ENCODE measurements at regions not wholly inside any gene's neighbourhood (a gene's known extent, or its start where the extent isn't known, plus 50 kb on each side); places are given as distances from the start of the nearest gene placed in this dataset.

DNA sequence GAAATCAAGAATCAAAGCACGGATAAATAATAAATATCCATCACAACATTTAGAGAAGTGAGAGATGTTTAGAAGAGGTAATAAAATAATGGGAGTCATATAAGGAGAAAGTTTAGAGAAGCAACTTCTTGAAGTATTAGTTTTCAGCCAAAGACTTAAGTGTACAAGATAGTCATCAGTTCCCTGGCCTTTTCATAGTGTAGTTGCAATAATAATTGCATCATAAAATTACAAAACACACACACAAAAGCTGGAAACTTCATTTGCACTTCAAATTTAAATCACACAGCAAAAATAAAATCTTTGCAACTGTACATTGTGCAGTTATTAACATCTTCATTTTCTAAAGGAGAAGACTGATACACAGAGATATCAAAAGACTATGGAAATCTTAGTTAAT lies 319.1 kb upstream of the RGMB start:
- intact Hi-C loops (cut with micrococcal nuclease; ENCODE audit: unreplicated experiment): no loop called here
- TF ChIP-seq, protein P1, sequence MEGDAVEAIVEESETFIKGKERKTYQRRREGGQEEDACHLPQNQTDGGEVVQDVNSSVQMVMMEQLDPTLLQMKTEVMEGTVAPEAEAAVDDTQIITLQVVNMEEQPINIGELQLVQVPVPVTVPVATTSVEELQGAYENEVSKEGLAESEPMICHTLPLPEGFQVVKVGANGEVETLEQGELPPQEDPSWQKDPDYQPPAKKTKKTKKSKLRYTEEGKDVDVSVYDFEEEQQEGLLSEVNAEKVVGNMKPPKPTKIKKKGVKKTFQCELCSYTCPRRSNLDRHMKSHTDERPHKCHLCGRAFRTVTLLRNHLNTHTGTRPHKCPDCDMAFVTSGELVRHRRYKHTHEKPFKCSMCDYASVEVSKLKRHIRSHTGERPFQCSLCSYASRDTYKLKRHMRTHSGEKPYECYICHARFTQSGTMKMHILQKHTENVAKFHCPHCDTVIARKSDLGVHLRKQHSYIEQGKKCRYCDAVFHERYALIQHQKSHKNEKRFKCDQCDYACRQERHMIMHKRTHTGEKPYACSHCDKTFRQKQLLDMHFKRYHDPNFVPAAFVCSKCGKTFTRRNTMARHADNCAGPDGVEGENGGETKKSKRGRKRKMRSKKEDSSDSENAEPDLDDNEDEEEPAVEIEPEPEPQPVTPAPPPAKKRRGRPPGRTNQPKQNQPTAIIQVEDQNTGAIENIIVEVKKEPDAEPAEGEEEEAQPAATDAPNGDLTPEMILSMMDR (IDR thresholded peaks at IDR 0.05; ENCODE audit: insufficient read depth in 1 of 2, low read depth in 1 of 2, low read length in 1 of 2, severe bottlenecking in 1 of 2, unreplicated experiment in 1 of 2): no peak

DNA sequence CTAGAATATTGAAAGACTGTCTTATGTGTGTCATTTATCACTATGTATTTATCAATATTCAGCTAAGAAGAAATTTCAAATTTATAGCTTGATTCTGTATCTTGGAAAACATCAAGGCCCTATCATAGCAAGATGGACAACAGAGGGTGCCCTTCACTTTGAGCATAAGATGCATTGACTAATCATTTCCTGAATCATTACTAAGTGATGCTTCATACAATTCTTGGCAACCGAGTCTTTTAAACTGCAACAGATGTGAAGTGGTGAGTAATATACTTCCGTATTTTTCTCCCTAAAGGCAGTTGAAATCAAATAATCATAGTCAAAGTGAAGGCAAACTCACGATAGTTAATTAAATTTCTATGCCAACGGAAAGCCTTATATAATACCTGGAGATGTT lies 318.6 kb upstream of the RGMB start:
- no peaks in the 10 kb centered on the region for H3K9me3 Mint-ChIP-seq (ENCODE audit: unreplicated experiment)
- intact Hi-C loops (cut with micrococcal nuclease; ENCODE audit: unreplicated experiment): no loop called here
- no peak overlapping the region for H3K27ac Mint-ChIP-seq (ENCODE audit: unreplicated experiment)
- Histone ChIP-seq H3K4me1 (no peaks in the 10 kb centered on the region), H3K4me3 (ENCODE audit: low read depth, low read length) (no peak overlapping the region), H3K9me3 (no peaks in the 10 kb centered on the region), H3K27me3 (replicated peaks; ENCODE audit: control insufficient read depth, insufficient read depth, low read length) (no peaks in the 10 kb centered on the region), H3K36me3 (ENCODE audit: control insufficient read depth, insufficient read depth, low read length) (no peaks in the 10 kb centered on the region)
- no peak overlapping the region for H3K4me3 Mint-ChIP-seq (ENCODE audit: unreplicated experiment)
- no peaks in the 10 kb centered on the region for H3K27me3 Mint-ChIP-seq (ENCODE audit: insufficient read depth, unreplicated experiment)
- POLR2A ChIA-PET: no interaction called here
- TF ChIP-seq, protein P1 (IDR thresholded peaks at IDR 0.05; ENCODE audit: insufficient read depth in 1 of 2, low read depth in 1 of 2, low read length in 1 of 2, severe bottlenecking in 1 of 2, unreplicated experiment in 1 of 2): no peak
- H3K4me1 Mint-ChIP-seq (ENCODE audit: low read depth, unreplicated experiment): no peaks in the 10 kb centered on the region
- BruUV-seq (replicated peaks): no TSS peak
- CTCF ChIA-PET: no interaction called here
- no peak for DNase-seq
- H3K36me3 Mint-ChIP-seq (ENCODE audit: insufficient read depth, unreplicated experiment): no peaks in the 10 kb centered on the region

More for the DNA sequence above, 319.1 kb upstream of the RGMB start:
- Mint-ChIP-seq H3K4me3 (ENCODE audit: unreplicated experiment) (no peak overlapping the region), H3K9me3 (ENCODE audit: unreplicated experiment) (no peaks in the 10 kb centered on the region), H3K27me3 (ENCODE audit: insufficient read depth, unreplicated experiment) (no peaks in the 10 kb centered on the region), H3K27ac (ENCODE audit: unreplicated experiment) (no peak overlapping the region), H3K36me3 (ENCODE audit: insufficient read depth, unreplicated experiment) (no peaks in the 10 kb centered on the region), H3K4me1 (ENCODE audit: low read depth, unreplicated experiment) (no peaks in the 10 kb centered on the region)
- no peaks in the 10 kb centered on the region for H3K36me3 ChIP-seq (ENCODE audit: control insufficient read depth, insufficient read depth, low read length)
- no peaks in the 10 kb centered on the region for H3K27me3 ChIP-seq (replicated peaks; ENCODE audit: control insufficient read depth, insufficient read depth, low read length)
- no peak for DNase-seq
- H3K9me3 ChIP-seq: no peaks in the 10 kb centered on the region
- BruUV-seq (replicated peaks): no TSS peak
- CTCF ChIA-PET: no interaction called here
- H3K4me3 ChIP-seq (ENCODE audit: low read depth, low read length): no peak overlapping the region
- H3K4me1 ChIP-seq: no peaks in the 10 kb centered on the region
- POLR2A ChIA-PET: no interaction called here

DNA sequence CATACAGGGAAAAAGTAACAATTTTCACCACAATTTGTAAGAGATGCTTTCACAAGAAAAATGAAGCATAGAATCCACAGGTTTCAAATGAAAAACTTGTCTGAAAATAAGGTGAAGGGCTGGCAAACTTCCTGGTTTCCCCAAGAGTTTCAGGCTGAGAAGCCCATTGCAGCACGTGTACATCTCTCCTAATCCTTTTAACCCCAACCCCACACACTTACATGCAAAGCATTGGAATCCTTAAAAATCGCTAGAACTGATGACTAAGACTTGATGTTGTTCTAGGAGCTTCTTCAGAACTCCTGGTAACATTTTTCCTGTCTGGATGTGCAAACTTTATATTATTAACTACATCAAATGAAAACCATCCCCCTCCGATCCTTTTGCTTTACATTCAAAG lies 317.8 kb upstream of the RGMB start:
- no peaks in the 10 kb centered on the region for H3K9me3 Mint-ChIP-seq (ENCODE audit: unreplicated experiment)
- POLR2A ChIA-PET: no interaction called here
- H3K4me1 Mint-ChIP-seq (ENCODE audit: low read depth, unreplicated experiment): no peaks in the 10 kb centered on the region
- no peaks in the 10 kb centered on the region for H3K36me3 ChIP-seq (ENCODE audit: control insufficient read depth, insufficient read depth, low read length)
- no peaks in the 10 kb centered on the region for H3K27me3 Mint-ChIP-seq (ENCODE audit: insufficient read depth, unreplicated experiment)
- H3K27ac Mint-ChIP-seq (ENCODE audit: unreplicated experiment): no peak overlapping the region
- no peak overlapping the region for H3K4me3 ChIP-seq (ENCODE audit: low read depth, low read length)
- H3K4me3 Mint-ChIP-seq (ENCODE audit: unreplicated experiment): no peak overlapping the region
- no peaks in the 10 kb centered on the region for H3K4me1 ChIP-seq
- BruUV-seq (replicated peaks): no TSS peak
- intact Hi-C loops (cut with micrococcal nuclease; ENCODE audit: unreplicated experiment): no loop called here
- TF ChIP-seq, protein P1 (IDR thresholded peaks at IDR 0.05; ENCODE audit: insufficient read depth in 1 of 2, low read depth in 1 of 2, low read length in 1 of 2, severe bottlenecking in 1 of 2, unreplicated experiment in 1 of 2): no peak
- no peak for DNase-seq
- no peaks in the 10 kb centered on the region for H3K27me3 ChIP-seq (replicated peaks; ENCODE audit: control insufficient read depth, insufficient read depth, low read length)
- CTCF ChIA-PET: no interaction called here
- no peaks in the 10 kb centered on the region for H3K9me3 ChIP-seq
- H3K36me3 Mint-ChIP-seq (ENCODE audit: insufficient read depth, unreplicated experiment): no peaks in the 10 kb centered on the region
